ENCODE measurements at regions not wholly inside any gene's neighbourhood (a gene's known extent, or its start where the extent isn't known, plus 50 kb on each side); places are given as distances from the start of the nearest gene placed in this dataset.

DNA sequence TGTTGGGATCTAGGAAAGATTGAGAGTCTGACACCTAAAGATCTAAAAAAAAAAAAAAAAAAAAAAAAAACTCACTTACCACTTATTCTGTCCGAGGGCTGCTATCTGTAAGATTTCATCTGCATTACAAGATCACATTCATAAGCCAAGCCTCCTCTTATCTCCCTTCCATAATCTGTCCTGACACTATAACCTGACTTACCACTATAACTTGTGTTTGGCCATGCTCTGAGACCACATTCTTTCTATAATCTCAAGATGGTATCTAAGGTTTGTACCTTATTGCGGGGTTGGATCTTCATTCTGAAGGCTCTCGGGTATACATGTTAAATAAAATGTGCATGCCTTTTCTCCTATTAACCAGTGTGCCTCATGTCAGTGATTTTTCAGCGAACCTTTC, 144.4 kb downstream of the MAGEB17 start (continued):
- TF ChIP-seq, protein P1, sequence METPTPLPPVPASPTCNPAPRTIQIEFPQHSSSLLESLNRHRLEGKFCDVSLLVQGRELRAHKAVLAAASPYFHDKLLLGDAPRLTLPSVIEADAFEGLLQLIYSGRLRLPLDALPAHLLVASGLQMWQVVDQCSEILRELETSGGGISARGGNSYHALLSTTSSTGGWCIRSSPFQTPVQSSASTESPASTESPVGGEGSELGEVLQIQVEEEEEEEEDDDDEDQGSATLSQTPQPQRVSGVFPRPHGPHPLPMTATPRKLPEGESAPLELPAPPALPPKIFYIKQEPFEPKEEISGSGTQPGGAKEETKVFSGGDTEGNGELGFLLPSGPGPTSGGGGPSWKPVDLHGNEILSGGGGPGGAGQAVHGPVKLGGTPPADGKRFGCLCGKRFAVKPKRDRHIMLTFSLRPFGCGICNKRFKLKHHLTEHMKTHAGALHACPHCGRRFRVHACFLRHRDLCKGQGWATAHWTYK (CRISPR knock-in tag; IDR thresholded peaks at IDR 0.05): no peak
- TF ChIP-seq, protein P2, sequence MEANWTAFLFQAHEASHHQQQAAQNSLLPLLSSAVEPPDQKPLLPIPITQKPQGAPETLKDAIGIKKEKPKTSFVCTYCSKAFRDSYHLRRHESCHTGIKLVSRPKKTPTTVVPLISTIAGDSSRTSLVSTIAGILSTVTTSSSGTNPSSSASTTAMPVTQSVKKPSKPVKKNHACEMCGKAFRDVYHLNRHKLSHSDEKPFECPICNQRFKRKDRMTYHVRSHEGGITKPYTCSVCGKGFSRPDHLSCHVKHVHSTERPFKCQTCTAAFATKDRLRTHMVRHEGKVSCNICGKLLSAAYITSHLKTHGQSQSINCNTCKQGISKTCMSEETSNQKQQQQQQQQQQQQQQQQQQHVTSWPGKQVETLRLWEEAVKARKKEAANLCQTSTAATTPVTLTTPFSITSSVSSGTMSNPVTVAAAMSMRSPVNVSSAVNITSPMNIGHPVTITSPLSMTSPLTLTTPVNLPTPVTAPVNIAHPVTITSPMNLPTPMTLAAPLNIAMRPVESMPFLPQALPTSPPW (CRISPR knock-in tag; IDR thresholded peaks at IDR 0.05): no peak

DNA sequence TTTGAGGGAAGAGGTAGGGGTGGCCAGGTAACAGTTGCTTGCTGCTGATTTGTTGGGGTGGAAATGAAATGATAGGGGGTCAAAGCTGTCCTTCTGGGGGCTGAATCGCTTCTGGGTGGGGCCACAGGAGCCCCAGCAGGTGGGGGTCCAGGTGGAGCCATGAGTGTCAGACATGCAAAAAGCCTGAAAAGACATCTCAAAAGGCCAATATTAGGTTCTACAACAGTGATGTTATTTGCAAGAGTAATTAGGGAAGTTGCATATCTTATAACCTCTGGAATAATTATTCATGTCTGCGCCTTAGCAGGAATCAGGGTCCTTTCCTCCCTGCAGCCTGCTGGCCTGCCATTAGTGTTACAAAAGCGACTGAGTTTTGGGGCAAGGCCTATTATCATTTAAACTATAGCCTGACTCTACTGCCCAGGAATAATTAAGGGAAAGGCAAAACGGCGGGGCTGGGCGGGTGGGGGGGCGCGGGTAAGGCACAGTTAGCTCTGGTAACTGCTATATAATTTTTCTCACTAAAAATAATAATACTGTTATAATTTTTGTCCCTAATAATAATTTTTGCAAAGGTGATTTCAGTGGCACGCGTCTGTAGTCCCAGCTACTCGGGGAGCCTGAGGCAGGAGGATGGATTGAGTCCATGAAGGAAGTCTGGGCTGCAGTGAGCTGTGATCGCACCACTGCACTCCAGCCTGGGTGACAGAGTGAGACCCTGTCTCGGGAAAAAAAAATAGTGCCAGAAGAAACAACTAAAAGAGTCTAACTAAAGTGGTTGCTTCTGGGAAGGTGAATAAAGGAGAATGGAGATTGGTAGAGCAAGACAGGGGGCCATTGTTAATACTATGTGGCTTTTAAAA, 145.7 kb downstream of the MAGEB17 start:
- WGBS (ENCODE audit: insufficient coverage, low coverage, missing lambda C conversion rate): under 1% methylated on average over 7 of the region's 13 CpGs
- Histone ChIP-seq H3K4me2 (ENCODE audit: insufficient read depth, low read length) (no peak overlapping the region), H4K20me1 (replicated peaks; ENCODE audit: control insufficient read depth, insufficient read depth, low read length) (no peaks in the 10 kb centered on the region), H3K27ac (ENCODE audit: extremely low read depth, low read depth, low read length) (no peak overlapping the region), H3K4me3 (no peak overlapping the region), H3K36me3 (ENCODE audit: control insufficient read depth, insufficient read depth, low read length) (no peaks in the 10 kb centered on the region), H3K9me3 (replicated peaks; ENCODE audit: control insufficient read depth, insufficient read depth, low read depth, low read length) (no peaks in the 10 kb centered on the region), H3K9me1 (ENCODE audit: control insufficient read depth, insufficient read depth, low read length) (no peaks in the 10 kb centered on the region), H3K9ac (ENCODE audit: insufficient read depth in 1 of 2, low read depth in 2 of 2, low read length in 2 of 2) (no peak overlapping the region), H3K4me1 (replicated peaks in 1 of 2; ENCODE audit: control insufficient read depth in 2 of 2, insufficient read depth in 2 of 2, low read length in 2 of 2) (no peaks in the 10 kb centered on the region), H3K79me2 (ENCODE audit: control insufficient read depth, insufficient read depth, low read length) (no peaks in the 10 kb centered on the region), H2AFZ (ENCODE audit: low read depth, low read length) (no peak overlapping the region), H3K27me3 (ENCODE audit: control insufficient read depth in 2 of 2, insufficient read depth in 2 of 2, low read length in 2 of 2) (no peaks in the 10 kb centered on the region)
- DNase-seq (ENCODE audit: extremely low read depth in 1 of 4, low spot score in 3 of 4): no peak
- in situ Hi-C loops (cut with MboI): no loop called here
- no TSS peak for BruUV-seq (replicated peaks)
- ChIA-PET CTCF (ENCODE audit: low intra/inter-chr PET ratio) (no interaction called here), POLR2A (no interaction called here)
- intact Hi-C loops (cut with micrococcal nuclease): no loop called here
- no peak for ATAC-seq
- no peak for TF ChIP-seq RB1 (IDR thresholded peaks at IDR 0.05; ENCODE audit: low read depth)
- no peak for TF ChIP-seq MTF1 (CRISPR knock-in tag; IDR thresholded peaks at IDR 0.05; ENCODE audit: borderline replicate concordance)
- no peak for TF ChIP-seq NCOA6 (IDR thresholded peaks at IDR 0.05)
- no peak for TF ChIP-seq JUND (IDR thresholded peaks at IDR 0.05; ENCODE audit: borderline replicate concordance, low read depth, low read length)
- TF ChIP-seq JUND (tag; IDR thresholded peaks at IDR 0.05; ENCODE audit: borderline replicate concordance, low read depth, low read length): no peak
- no peak for TF ChIP-seq KLF13 (tag; IDR thresholded peaks at IDR 0.05; ENCODE audit: borderline replicate concordance, low read depth)
- TF ChIP-seq MAFF (IDR thresholded peaks at IDR 0.05; ENCODE audit: low read length): no peak
- TF ChIP-seq ZNF699 (CRISPR knock-in tag; IDR thresholded peaks at IDR 0.05; ENCODE audit: insufficient replicate concordance): no peak
- TF ChIP-seq SRSF1 (IDR thresholded peaks at IDR 0.05; ENCODE audit: low read depth, low read length): no peak
- no peak for TF ChIP-seq DIDO1 (tag; IDR thresholded peaks at IDR 0.05; ENCODE audit: low read depth)
- no peak for FAIRE-seq
